DND-41 (cell line): ENCODE measurements at regions not wholly inside any gene's neighbourhood (a gene's known extent, or its start where the extent isn't known, plus 50 kb on each side); places are given as distances from the start of the nearest gene placed in this dataset.

ENCODE experiments used
- ATAC-seq: fragments of 200-7000 bp; cut with Tn5 transposase; 3 replicates; pipeline ENCODE4 v1.9.1; 2021; ENCODE audit warnings: low read depth; ENCODE audit not compliant: insufficient read depth
- DNase-seq: peaks from one replicate; pipeline ENCODE4 v3.0.0-alpha.2; 2020
- H2AFZ ChIP-seq: 2 replicates; pipeline ENCODE4 v1.6.0; 2012; ENCODE audit warnings: low read depth, low read length
- H3K27ac ChIP-seq: 2 replicates; pipeline ENCODE4 v1.5.1; 2012; ENCODE audit warnings: low read length, inconsistent platforms
- H3K27me3 ChIP-seq: fragments of 200-600 bp; sonication (generic); 2 replicates; pipeline ENCODE4 v1.6.0; 2012; ENCODE audit warnings: low read length, mild to moderate bottlenecking, inconsistent platforms; ENCODE audit not compliant: insufficient read depth, poor library complexity
- H3K36me3 ChIP-seq: 2 replicates; pipeline ENCODE4 v1.5.1; 2012; ENCODE audit warnings: low read length, inconsistent platforms; ENCODE audit not compliant: insufficient read depth
- H3K4me1 ChIP-seq: 2 replicates; pipeline ENCODE4 v1.5.1; 2012; ENCODE audit warnings: mild to moderate bottlenecking, low read length; ENCODE audit not compliant: insufficient read depth
- H3K4me2 ChIP-seq: 2 replicates; pipeline ENCODE4 v1.6.0; 2012; ENCODE audit warnings: mild to moderate bottlenecking, moderate library complexity, low read length, inconsistent platforms; ENCODE audit not compliant: insufficient read depth
- H3K4me3 ChIP-seq, 2 experiments: fragments of 200-600 bp in 1 of 2; shearing (Covaris generic) in 1 of 2; 2 replicates each; pipeline ENCODE4 v1.5.1; 2012 to 2016; ENCODE audit warnings: inconsistent platforms in 2 of 2, low read length in 2 of 2, mild to moderate bottlenecking in 2 of 2, low read depth in 1 of 2, moderate library complexity in 1 of 2
- H3K79me2 ChIP-seq: 2 replicates; pipeline ENCODE4 v1.6.0; 2012; ENCODE audit warnings: low read length, inconsistent platforms; ENCODE audit not compliant: insufficient read depth
- H3K9ac ChIP-seq: 2 replicates; pipeline ENCODE4 v1.6.0; 2012; ENCODE audit warnings: low read depth, mild to moderate bottlenecking, inconsistent platforms, low read length, moderate library complexity
- H3K9me3 ChIP-seq: 2 replicates; pipeline ENCODE4 v1.5.1; 2012; ENCODE audit warnings: low read length, moderate library complexity, mild to moderate bottlenecking, inconsistent platforms; ENCODE audit not compliant: insufficient read depth, severe bottlenecking
- H4K20me1 ChIP-seq: 2 replicates; pipeline ENCODE4 v1.6.0; 2012; ENCODE audit warnings: low read length; ENCODE audit not compliant: insufficient read depth
- CTCF ChIP-seq: IDR thresholded peaks from 2 replicates; pipeline ENCODE4 v1.5.1; 2012; ENCODE audit warnings: borderline replicate concordance, low read length, moderate library complexity, mild to moderate bottlenecking; ENCODE audit not compliant: poor library complexity, severe bottlenecking; ENCODE audit errors: extremely low read depth
- EZH2 ChIP-seq: IDR thresholded peaks from 3 replicates; pipeline ENCODE4 v1.6.1; 2012; ENCODE audit warnings: borderline replicate concordance, low read depth, mild to moderate bottlenecking, moderate library complexity, low read length, inconsistent platforms; ENCODE audit not compliant: severe bottlenecking

- H3K27me3 ChIP-seq = no peaks in the 10 kb centered on the region
- no peak overlapping the region for H3K9ac ChIP-seq
- H3K36me3 ChIP-seq = no peaks in the 10 kb centered on the region
- ATAC-seq (no peak), DNase-seq (no peak)
- TF ChIP-seq CTCF = peak; percentile 41
- no peak for TF ChIP-seq EZH2
- no peaks in the 10 kb centered on the region for H4K20me1 ChIP-seq
- no peak overlapping the region for H3K27ac ChIP-seq
- H3K4me2 ChIP-seq = no peak overlapping the region
- H3K4me3 ChIP-seq = no peak overlapping the region
- no peaks in the 10 kb centered on the region for H3K79me2 ChIP-seq
- H3K4me1 ChIP-seq = no peaks in the 10 kb centered on the region
- no peaks in the 10 kb centered on the region for H3K9me3 ChIP-seq
- H2AFZ ChIP-seq = no peak overlapping the region
Measured at GRCh38 chr13:78317030-78317429, 286.3 kb downstream of the POU4F1 start.

- Histone ChIP-seq H3K79me2 (no peaks in the 10 kb centered on the region), H3K9me3 (no peaks in the 10 kb centered on the region), H3K27ac (no peak overlapping the region), H3K9ac (no peak overlapping the region), H2AFZ (no peak overlapping the region), H3K4me2 (no peak overlapping the region), H3K4me3 (no peak overlapping the region), H3K36me3 (no peaks in the 10 kb centered on the region), H4K20me1 (no peaks in the 10 kb centered on the region), H3K4me1 (no peaks in the 10 kb centered on the region), H3K27me3 (no peaks in the 10 kb centered on the region)
- TF ChIP-seq EZH2 = no peak
- no peak for TF ChIP-seq CTCF
- no peak for DNase-seq
- no peak for ATAC-seq
Measured at GRCh38 chr13:78309497-78310180, 293.7 kb downstream of the POU4F1 start.

- Histone ChIP-seq H4K20me1 (no peaks in the 10 kb centered on the region), H3K4me3 (no peak overlapping the region), H3K36me3 (no peaks in the 10 kb centered on the region), H3K4me2 (no peak overlapping the region), H3K4me1 (no peaks in the 10 kb centered on the region), H3K9ac (no peak overlapping the region), H3K27ac (no peak overlapping the region), H2AFZ (no peak overlapping the region), H3K9me3 (no peaks in the 10 kb centered on the region), H3K79me2 (no peaks in the 10 kb centered on the region), H3K27me3 (no peaks in the 10 kb centered on the region)
- DNase-seq (no peak), ATAC-seq (no peak)
- TF ChIP-seq EZH2 (no peak), CTCF (no peak)
Measured at GRCh38 chr13:78306519-78307206, 296.7 kb downstream of the POU4F1 start.
